ENCODE measurements at regions not wholly inside any gene's neighbourhood (a gene's known extent, or its start where the extent isn't known, plus 50 kb on each side); places are given as distances from the start of the nearest gene placed in this dataset.

GRCh38 chr2:142598846-142599245 is 278.6 kb upstream of the KYNU start:
- TF ChIP-seq TAF1 (IDR thresholded peaks at IDR 0.05; ENCODE audit: borderline replicate concordance, insufficient read depth, low read length) (no peak), POLR2AphosphoS5 (IDR thresholded peaks at IDR 0.05; ENCODE audit: low read depth, low read length) (no peak)
- TF ChIP-seq, protein P1, sequence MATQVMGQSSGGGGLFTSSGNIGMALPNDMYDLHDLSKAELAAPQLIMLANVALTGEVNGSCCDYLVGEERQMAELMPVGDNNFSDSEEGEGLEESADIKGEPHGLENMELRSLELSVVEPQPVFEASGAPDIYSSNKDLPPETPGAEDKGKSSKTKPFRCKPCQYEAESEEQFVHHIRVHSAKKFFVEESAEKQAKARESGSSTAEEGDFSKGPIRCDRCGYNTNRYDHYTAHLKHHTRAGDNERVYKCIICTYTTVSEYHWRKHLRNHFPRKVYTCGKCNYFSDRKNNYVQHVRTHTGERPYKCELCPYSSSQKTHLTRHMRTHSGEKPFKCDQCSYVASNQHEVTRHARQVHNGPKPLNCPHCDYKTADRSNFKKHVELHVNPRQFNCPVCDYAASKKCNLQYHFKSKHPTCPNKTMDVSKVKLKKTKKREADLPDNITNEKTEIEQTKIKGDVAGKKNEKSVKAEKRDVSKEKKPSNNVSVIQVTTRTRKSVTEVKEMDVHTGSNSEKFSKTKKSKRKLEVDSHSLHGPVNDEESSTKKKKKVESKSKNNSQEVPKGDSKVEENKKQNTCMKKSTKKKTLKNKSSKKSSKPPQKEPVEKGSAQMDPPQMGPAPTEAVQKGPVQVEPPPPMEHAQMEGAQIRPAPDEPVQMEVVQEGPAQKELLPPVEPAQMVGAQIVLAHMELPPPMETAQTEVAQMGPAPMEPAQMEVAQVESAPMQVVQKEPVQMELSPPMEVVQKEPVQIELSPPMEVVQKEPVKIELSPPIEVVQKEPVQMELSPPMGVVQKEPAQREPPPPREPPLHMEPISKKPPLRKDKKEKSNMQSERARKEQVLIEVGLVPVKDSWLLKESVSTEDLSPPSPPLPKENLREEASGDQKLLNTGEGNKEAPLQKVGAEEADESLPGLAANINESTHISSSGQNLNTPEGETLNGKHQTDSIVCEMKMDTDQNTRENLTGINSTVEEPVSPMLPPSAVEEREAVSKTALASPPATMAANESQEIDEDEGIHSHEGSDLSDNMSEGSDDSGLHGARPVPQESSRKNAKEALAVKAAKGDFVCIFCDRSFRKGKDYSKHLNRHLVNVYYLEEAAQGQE (IDR thresholded peaks at IDR 0.05; ENCODE audit: insufficient read depth in 1 of 2, low read depth in 2 of 2, low read length in 2 of 2) = no peak

DNA sequence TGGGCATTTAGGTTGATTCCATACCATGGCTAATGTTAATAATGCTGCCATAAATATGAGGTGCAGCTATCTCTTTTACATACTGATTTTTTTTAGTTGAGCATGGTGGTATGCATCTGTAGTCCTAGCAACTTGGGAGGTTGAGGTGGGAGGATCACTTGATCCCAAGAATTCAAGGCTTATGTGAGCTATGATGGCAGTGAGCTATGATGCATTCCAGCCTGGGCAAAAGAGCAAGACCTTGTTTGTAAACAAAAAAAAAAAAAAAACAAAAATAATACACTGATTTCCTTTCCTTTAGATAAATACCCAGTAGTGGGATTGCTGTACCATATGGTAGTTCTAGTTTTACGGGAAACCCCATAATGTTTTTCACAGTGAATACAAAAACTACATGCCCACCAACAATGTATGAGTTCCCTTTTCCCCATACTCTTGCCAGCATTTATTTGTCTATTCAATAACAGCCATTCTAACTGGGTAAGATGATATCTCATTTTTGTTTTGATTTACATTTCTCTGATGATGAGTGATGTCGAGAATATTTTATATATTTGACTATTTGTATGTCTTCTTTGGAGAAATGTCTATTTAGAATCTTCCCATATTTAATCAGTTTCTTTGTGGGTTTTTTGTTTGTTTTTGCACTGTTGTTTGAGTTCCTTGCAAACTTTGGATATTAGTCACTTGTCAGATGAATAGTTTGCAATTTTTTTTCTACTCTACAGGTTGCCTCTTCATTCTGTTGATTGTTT is 281.0 kb upstream of the KYNU start:
- TF ChIP-seq, protein P1 (IDR thresholded peaks at IDR 0.05; ENCODE audit: insufficient read depth in 1 of 2, low read depth in 2 of 2, low read length in 2 of 2) = no peak
- TF ChIP-seq POLR2AphosphoS5 (IDR thresholded peaks at IDR 0.05; ENCODE audit: low read depth, low read length) (no peak), SIN3A (IDR thresholded peaks at IDR 0.05; ENCODE audit: borderline replicate concordance, insufficient read depth, low read length) (no peak), FOXP2 (optimal IDR thresholded peaks at IDR 0.05; ENCODE audit: borderline replicate concordance, extremely low read depth, extremely low read length, insufficient read depth) (no peak), TAF1 (IDR thresholded peaks at IDR 0.05; ENCODE audit: borderline replicate concordance, insufficient read depth, low read length) (no peak)

DNA sequence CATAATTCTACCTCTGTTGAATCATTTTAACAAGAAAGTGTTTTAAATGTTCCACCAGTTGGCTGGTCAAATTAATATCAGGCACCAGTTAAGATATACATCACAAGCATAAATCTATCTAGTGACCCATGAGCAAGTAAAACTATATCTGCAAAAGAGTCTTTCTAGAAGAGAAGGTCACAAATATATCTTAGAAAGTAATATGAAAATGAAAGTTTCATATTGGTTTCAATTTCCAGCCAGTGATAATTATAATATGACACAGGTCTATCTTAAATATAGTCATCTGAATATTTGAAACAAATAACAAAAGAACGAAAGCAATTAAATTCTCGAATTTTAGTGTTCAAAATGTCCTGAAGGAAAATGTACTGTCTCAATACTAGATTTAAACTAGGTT is 282.5 kb upstream of the KYNU start:
- TF ChIP-seq, protein P1 (IDR thresholded peaks at IDR 0.05; ENCODE audit: insufficient read depth in 1 of 2, low read depth in 2 of 2, low read length in 2 of 2) = no peak
- TF ChIP-seq FOXP2 (optimal IDR thresholded peaks at IDR 0.05; ENCODE audit: borderline replicate concordance, extremely low read depth, extremely low read length, insufficient read depth) (no peak), POLR2AphosphoS5 (IDR thresholded peaks at IDR 0.05; ENCODE audit: low read depth, low read length) (no peak), SIN3A (IDR thresholded peaks at IDR 0.05; ENCODE audit: borderline replicate concordance, insufficient read depth, low read length) (no peak), TAF1 (IDR thresholded peaks at IDR 0.05; ENCODE audit: borderline replicate concordance, insufficient read depth, low read length) (no peak)

DNA sequence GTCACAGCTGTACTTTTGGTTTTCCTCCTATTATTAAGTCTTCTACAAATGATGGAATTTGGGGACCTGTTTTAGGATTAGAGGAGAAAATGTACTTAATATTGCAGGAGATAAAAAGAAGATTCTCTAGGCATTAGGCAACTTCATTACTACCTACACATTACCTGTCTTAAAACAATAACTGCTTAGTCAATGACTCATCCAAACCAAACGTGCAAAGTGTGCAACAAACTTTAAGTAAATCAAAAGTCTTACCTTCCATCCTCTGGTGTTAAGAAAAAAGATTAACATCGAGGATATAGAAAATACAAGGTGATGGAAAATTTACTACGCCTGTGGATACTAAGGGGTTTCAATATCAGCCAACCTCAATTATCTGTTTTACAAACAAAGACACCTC is 285.3 kb upstream of the KYNU start:
- no peak for TF ChIP-seq FOXP2 (optimal IDR thresholded peaks at IDR 0.05; ENCODE audit: borderline replicate concordance, extremely low read depth, extremely low read length, insufficient read depth)
- TF ChIP-seq, protein P1 (IDR thresholded peaks at IDR 0.05; ENCODE audit: insufficient read depth in 1 of 2, low read depth in 2 of 2, low read length in 2 of 2) = no peak
- no peak for TF ChIP-seq SIN3A (IDR thresholded peaks at IDR 0.05; ENCODE audit: borderline replicate concordance, insufficient read depth, low read length)
- no peak for TF ChIP-seq TAF1 (IDR thresholded peaks at IDR 0.05; ENCODE audit: borderline replicate concordance, insufficient read depth, low read length)
- TF ChIP-seq POLR2AphosphoS5 (IDR thresholded peaks at IDR 0.05; ENCODE audit: low read depth, low read length) = no peak
